Heart left ventricle (tissue), 16 donors: ENCODE measurements at regions not wholly inside any gene's neighbourhood (a gene's known extent, or its start where the extent isn't known, plus 50 kb on each side); places are given as distances from the start of the nearest gene placed in this dataset.

Experiments
- ATAC-seq, 4 donors: fragments of 200-7000 bp; cut with Tn5 transposase; one replicate each; pipeline ENCODE4 v1.9.1; 2020 to 2022; ENCODE audit warnings: moderate library complexity in 4 of 4, mild to moderate bottlenecking in 3 of 4, moderate number of reproducible peaks in 1 of 4
- DNase-seq, 5 donors: peaks; one replicate each; pipeline ENCODE4 v3.0.0-alpha.2; 2020
- H3K27ac ChIP-seq, 12 donors: fragments of 200-600 bp; sonication (generic) in 4 of 12; one replicate each; pipeline versions ENCODE4 v1.5.0 to v1.8.0; 2016 to 2022; ENCODE audit warnings: mild to moderate bottlenecking in 2 of 12
- H3K27me3 ChIP-seq, 9 donors: fragments of 200-600 bp; sonication (generic) in 2 of 9; one replicate each; pipeline versions ENCODE4 v1.5.1 to v1.8.0; 2016 to 2022; ENCODE audit warnings: mild to moderate bottlenecking in 3 of 9
- H3K36me3 ChIP-seq, 9 donors: fragments of 200-600 bp; sonication (generic) in 2 of 9; one replicate each; pipeline versions ENCODE4 v1.5.0 to v1.8.0; 2018 to 2022; ENCODE audit warnings: mild to moderate bottlenecking in 2 of 9
- H3K4me1 ChIP-seq, 12 donors: fragments of 200-600 bp; sonication (generic) in 4 of 12; one replicate each; pipeline versions ENCODE4 v1.5.0 to v1.8.0; 2016 to 2022; ENCODE audit warnings: mild to moderate bottlenecking in 3 of 12
- H3K4me3 ChIP-seq, 12 donors: fragments of 200-600 bp; sonication (generic) in 4 of 12; one replicate each; pipeline versions ENCODE4 v1.5.0 to v1.8.0; 2017 to 2022; ENCODE audit warnings: mild to moderate bottlenecking in 9 of 12, moderate library complexity in 4 of 12
- H3K9me3 ChIP-seq, 12 donors: fragments of 200-600 bp; sonication (generic) in 4 of 12; one replicate each; pipeline versions ENCODE4 v1.5.0 to v1.8.0; 2016 to 2022; ENCODE audit warnings: mild to moderate bottlenecking in 1 of 12
- POLR2A ChIP-seq, 2 donors: fragments of 450-650 bp; IDR thresholded peaks; one replicate each; pipeline ENCODE4 v1.6.1; 2017; ENCODE audit warnings: antibody characterized with exemption in 2 of 2, mild to moderate bottlenecking in 2 of 2, moderate library complexity in 2 of 2
- WGBS, 4 donors: extraction: QIAGEN DNeasy Blood & Tissue Kit in 2 of 4; methylation state at CpG; one replicate each; pipeline versions ENCODE4 v1.1.5 to v1.1.7; 2013 to 2018; 5-methylcytosine and 5-hydroxymethylcytosine counted together
- intact Hi-C, 10 donors: fragments of 100-400 bp; cut with DNase I; formaldehyde crosslinking; loops; one replicate each; pipeline versions ENCODE4 v1.11.1 to v1.14.2; 2022
- TF ChIP-seq, protein P1 (sequence below), 12 donors: fragments of 200-600 bp; sonication (generic) in 4 of 12; IDR thresholded peaks; one replicate each; pipeline versions ENCODE4 v1.5.0 to v1.8.0; 2018 to 2022; ENCODE audit warnings: antibody characterized with exemption in 12 of 12, mild to moderate bottlenecking in 5 of 12
- donor health status: ischemic (EF 13 %, LVEDD 7.1; RV severe dilation, severe dysfunction).
- donor health status: healthy with polysubstance abuse.
- donor health status: DM: no; HTN: yes; CAD: no.
- donor health status: DM: no; HTN: no; CAD: no.
- donor health status: ischemic (EF 25% LVEDD 6.9; RV normal size, moderate dysfunction).
- donor health status: ischemic (EF 25% LVEDD 5.7; RV mildly dilated, moderate dysfunction).
- donor health status: healthy.
- donor health status: DM: yes; HTN: yes; CAD: no.
- donor health status: ischemic (EF 35%, LVEDD 5.7; RV mildly dilated, moderate dysfunction).
- donor health status: nonischemic (EF 11% LVEDD 7.7; RV severe dilation, severe dysfunction).
- donor health status: DM: yes; HTN: yes; CAD: no.
- donor health status: PGD.
- donor health status: ischemic (EF 29% LVEDD 5.4; RV normal size, mild dysfunction).
- donor health status: nonischemic (EF 23%, LVEDD 6.1; RV moderate dilation, normal function).

DNA sequence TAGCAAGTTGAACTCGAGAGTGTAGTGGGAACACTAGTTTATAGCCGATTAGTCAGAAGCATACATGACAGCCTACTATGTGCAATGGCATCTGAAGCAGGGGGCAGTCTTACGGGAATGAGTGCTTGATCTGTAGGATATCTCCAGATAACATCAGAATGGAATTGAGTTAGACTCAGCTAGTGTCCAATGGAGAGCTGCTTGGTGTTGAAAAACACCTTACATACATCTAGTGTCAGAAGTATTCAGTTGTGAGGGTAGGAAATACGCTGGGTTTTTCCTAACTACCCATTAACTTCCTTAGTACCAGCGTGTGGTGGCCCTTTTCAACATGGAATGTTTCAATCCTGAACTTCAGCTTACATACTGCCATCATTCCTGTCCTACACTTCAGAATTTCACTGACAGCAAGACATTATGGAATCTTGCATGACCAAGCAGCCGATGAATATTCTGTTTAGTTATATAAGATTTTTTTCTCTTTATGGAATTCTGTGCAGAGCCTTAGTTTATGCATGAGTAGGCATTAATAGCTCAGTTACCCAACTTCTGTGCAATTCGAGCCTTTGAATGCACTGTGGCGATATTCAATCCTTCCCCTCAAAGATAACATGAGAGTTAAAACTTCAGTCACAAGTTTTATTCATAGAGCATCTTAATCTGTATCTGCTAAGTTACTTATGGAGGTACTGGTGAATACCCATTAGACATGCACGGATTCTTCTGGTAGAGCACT is 218.6 kb upstream of the MOCS1 start:
- no peak overlapping the region for H3K27ac ChIP-seq
- intact Hi-C loops, result no loop called here
- WGBS, 4 donors, result 66 to 76% (median 75%) methylated on average over 9 of the region's 9 CpGs

DNA sequence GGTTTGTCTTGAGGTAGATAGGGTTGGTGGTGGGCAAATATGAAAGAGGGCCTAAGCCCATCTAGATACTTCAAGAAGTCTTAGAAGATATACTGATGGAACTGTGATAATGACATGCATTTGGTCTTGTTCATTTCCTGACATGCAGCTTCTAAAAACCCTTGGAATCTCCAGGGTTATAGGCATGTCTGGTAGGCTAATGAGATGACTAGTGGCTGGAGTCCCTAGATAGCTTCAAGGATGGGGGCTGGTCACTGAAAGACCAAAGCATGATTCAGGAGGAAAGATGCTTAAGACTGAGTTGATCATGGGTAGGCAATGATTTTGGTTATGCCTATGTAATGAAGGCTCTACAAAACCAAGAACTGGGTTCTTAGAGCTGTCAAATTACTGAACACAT is 217.9 kb upstream of the MOCS1 start:
- no peak for DNase-seq
- H3K36me3 ChIP-seq, result no peaks in the 10 kb centered on the region
- no peak for ATAC-seq
- no peaks in the 10 kb centered on the region for H3K9me3 ChIP-seq
- H3K27ac ChIP-seq, result no peak overlapping the region
- H3K27me3 ChIP-seq, result peaks cover 0 to 18% (median 0%) of the 10 kb centered on the region in 9 donors
- TF ChIP-seq, protein P1, sequence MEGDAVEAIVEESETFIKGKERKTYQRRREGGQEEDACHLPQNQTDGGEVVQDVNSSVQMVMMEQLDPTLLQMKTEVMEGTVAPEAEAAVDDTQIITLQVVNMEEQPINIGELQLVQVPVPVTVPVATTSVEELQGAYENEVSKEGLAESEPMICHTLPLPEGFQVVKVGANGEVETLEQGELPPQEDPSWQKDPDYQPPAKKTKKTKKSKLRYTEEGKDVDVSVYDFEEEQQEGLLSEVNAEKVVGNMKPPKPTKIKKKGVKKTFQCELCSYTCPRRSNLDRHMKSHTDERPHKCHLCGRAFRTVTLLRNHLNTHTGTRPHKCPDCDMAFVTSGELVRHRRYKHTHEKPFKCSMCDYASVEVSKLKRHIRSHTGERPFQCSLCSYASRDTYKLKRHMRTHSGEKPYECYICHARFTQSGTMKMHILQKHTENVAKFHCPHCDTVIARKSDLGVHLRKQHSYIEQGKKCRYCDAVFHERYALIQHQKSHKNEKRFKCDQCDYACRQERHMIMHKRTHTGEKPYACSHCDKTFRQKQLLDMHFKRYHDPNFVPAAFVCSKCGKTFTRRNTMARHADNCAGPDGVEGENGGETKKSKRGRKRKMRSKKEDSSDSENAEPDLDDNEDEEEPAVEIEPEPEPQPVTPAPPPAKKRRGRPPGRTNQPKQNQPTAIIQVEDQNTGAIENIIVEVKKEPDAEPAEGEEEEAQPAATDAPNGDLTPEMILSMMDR (IDR thresholded peaks at IDR 0.05), result no peak
- no peak for TF ChIP-seq POLR2A (IDR thresholded peaks at IDR 0.05)
- H3K4me1 ChIP-seq, result no peaks in the 10 kb centered on the region
- intact Hi-C loops, result no loop called here
- H3K4me3 ChIP-seq, result no peak overlapping the region

More for the DNA sequence above, 218.6 kb upstream of the MOCS1 start:
- DNase-seq, result no peak
- no peaks in the 10 kb centered on the region for H3K36me3 ChIP-seq
- no peaks in the 10 kb centered on the region for H3K9me3 ChIP-seq
- no peak overlapping the region for H3K4me3 ChIP-seq
- H3K4me1 ChIP-seq, result no peaks in the 10 kb centered on the region
- TF ChIP-seq, protein P1 (IDR thresholded peaks at IDR 0.05), result no peak
- no peak for TF ChIP-seq POLR2A (IDR thresholded peaks at IDR 0.05)
- H3K27me3 ChIP-seq, result peaks cover 0 to 18% (median 0%) of the 10 kb centered on the region in 9 donors
- no peak for ATAC-seq

DNA sequence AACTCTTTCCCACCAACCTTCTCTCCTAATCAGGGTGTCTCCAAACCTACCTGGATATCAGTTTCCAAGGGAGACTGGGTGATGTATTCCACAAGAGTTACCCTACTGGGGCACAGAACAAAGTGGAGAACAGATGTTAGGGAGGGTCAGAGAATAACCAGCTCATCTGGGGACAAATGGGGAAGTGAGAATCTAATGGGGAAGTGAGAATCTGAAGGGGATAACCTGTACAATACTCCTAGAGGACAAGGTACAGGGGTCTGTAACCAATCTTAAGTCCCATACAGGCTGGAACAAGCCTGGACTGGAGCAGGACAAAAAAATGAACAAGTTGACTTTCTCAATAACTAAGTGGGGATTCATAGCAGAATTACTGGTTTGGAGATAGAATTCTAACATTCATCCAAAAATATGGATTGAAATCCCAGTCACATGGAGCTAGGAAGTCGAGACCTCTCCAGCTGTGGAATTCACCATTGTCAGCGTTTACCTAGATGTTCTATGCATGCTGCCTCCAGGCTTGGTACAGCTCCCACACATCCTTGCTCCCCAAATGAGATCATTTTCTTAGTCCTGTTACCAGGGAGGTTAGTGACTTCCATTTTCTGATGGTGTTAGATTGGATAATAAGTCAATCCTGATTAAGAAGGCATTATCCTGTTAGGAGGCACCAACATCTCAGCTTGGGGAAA is 214.8 kb upstream of the MOCS1 start:
- peaks cover 0 to 19% (median 0%) of the 10 kb centered on the region in 9 donors for H3K27me3 ChIP-seq
- no peaks in the 10 kb centered on the region for H3K4me1 ChIP-seq
- no peaks in the 10 kb centered on the region for H3K36me3 ChIP-seq
- no peak overlapping the region for H3K4me3 ChIP-seq
- 70 to 80% (median 71%) methylated on average over 2 of the region's 2 CpGs for WGBS, 4 donors
- intact Hi-C loops, result no loop called here
- no peak overlapping the region for H3K27ac ChIP-seq
- no peak for ATAC-seq
- TF ChIP-seq POLR2A (IDR thresholded peaks at IDR 0.05), result no peak
- TF ChIP-seq, protein P1 (IDR thresholded peaks at IDR 0.05), result no peak
- DNase-seq, result no peak
- H3K9me3 ChIP-seq, result no peaks in the 10 kb centered on the region

DNA sequence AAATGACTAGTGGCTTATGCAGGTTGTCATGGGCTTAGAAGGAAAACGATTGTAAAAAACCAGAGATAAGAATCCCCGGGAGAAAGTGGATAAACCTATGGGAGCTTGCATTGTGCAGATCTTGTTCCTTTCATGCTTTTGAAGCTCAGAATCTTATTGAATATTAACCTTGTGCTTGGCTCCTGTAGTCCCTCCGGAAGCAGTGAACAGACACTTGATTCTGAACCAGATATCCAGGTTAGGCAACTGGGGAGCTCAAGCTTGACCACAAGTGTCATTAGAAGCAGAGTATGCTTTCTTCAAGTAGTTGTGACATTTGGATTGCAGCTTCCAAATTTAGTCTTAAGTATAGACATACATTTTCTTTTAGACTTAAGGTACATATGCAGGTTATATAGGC is 212.6 kb upstream of the MOCS1 start:
- Histone ChIP-seq H3K27me3 (peaks cover 0 to 17% (median 0%) of the 10 kb centered on the region in 9 donors), H3K27ac (no peak overlapping the region), H3K4me1 (no peaks in the 10 kb centered on the region), H3K4me3 (no peak overlapping the region), H3K9me3 (no peaks in the 10 kb centered on the region), H3K36me3 (no peaks in the 10 kb centered on the region)
- intact Hi-C loops, result no loop called here
- TF ChIP-seq, protein P1 (IDR thresholded peaks at IDR 0.05), result no peak
- no peak for TF ChIP-seq POLR2A (IDR thresholded peaks at IDR 0.05)
- 53 to 73% (median 69%) methylated on average over 3 of the region's 3 CpGs for WGBS, 4 donors
- no peak for DNase-seq
- ATAC-seq, result no peak
